ENCODE measurements at regions not wholly inside any gene's neighbourhood (a gene's known extent, or its start where the extent isn't known, plus 50 kb on each side); places are given as distances from the start of the nearest gene placed in this dataset.

GRCh38 chr2:205931388-205931787, 154.6 kb downstream of the INO80D start:
- Histone ChIP-seq H3K27me3 (no peaks in the 10 kb centered on the region), H3K9me3 (replicated peaks in 1 of 3) (no peaks in the 10 kb centered on the region), H3K4me1 (replicated peaks in 1 of 2) (peaks cover 0 to 16% of the 10 kb centered on the region in 2 donors), H3K36me3 (replicated peaks in 1 of 2) (no peaks in the 10 kb centered on the region), H3K4me3 (no peak overlapping the region), H3K27ac (no peak overlapping the region)
- intact Hi-C loops (cut with DNase I), result no loop called here
- 96 to 100% (median 98%) methylated on average over 3 of the region's 3 CpGs for WGBS, 4 donors
- DNase-seq, result no peak
- no peak for TF ChIP-seq CTCF (IDR thresholded peaks at IDR 0.05)
- TF ChIP-seq POLR2A (IDR thresholded peaks at IDR 0.05), result no peak

GRCh38 chr2:205930209-205930608, 155.8 kb downstream of the INO80D start:
- H3K27ac ChIP-seq, result peak overlapping the region in 2 of 5 donors; percentile 48 to 57
- no peak overlapping the region for H3K4me3 ChIP-seq
- peaks cover 0 to 16% of the 10 kb centered on the region in 2 donors for H3K4me1 ChIP-seq (replicated peaks in 1 of 2)
- H3K36me3 ChIP-seq (replicated peaks in 1 of 2), result no peaks in the 10 kb centered on the region
- intact Hi-C loops (cut with DNase I), result no loop called here
- H3K9me3 ChIP-seq (replicated peaks in 1 of 3), result no peaks in the 10 kb centered on the region
- no peaks in the 10 kb centered on the region for H3K27me3 ChIP-seq
- peak in 3 of 7 donors; percentile 26 to 32 (median 28) for DNase-seq
- TF ChIP-seq POLR2A (IDR thresholded peaks at IDR 0.05), result no peak
- TF ChIP-seq CTCF (IDR thresholded peaks at IDR 0.05), result no peak
- 23 to 32% (median 27%) methylated on average over 4 of the region's 4 CpGs for WGBS, 4 donors

- Histone ChIP-seq H3K4me3 (no peak overlapping the region), H3K36me3 (replicated peaks in 1 of 2) (no peaks in the 10 kb centered on the region), H3K27ac (peak overlapping the region in 1 of 5 donors; percentile 57), H3K27me3 (no peaks in the 10 kb centered on the region), H3K9me3 (replicated peaks in 1 of 3) (no peaks in the 10 kb centered on the region), H3K4me1 (replicated peaks in 1 of 2) (peaks cover 0 to 16% of the 10 kb centered on the region in 2 donors)
- intact Hi-C loops (cut with DNase I), result no loop called here
- no peak for DNase-seq
- WGBS, 4 donors, result 83 to 85% (median 83%) methylated on average over 9 of the region's 9 CpGs
- TF ChIP-seq CTCF (IDR thresholded peaks at IDR 0.05), result no peak
- TF ChIP-seq POLR2A (IDR thresholded peaks at IDR 0.05), result no peak
These were observed 156.6 kb downstream of the INO80D start for GRCh38 chr2:205929246-205929942.

- WGBS, 4 donors, result 10 to 27% (median 17%) methylated on average over 14 to 33 of the region's 33 CpGs
- H3K27me3 ChIP-seq, result no peaks in the 10 kb centered on the region
- H3K27ac ChIP-seq, result no peak overlapping the region
- TF ChIP-seq POLR2A (IDR thresholded peaks at IDR 0.05) (no peak), CTCF (IDR thresholded peaks at IDR 0.05) (peak; percentile 86 to 96 (median 92))
- intact Hi-C loops (cut with DNase I), result no loop called here
- peaks cover 0 to 11% of the 10 kb centered on the region in 2 donors for H3K4me1 ChIP-seq (replicated peaks in 1 of 2)
- peak; percentile 61 to 86 (median 79) for DNase-seq
- H3K4me3 ChIP-seq, result peak overlapping the region in 1 of 4 donors; percentile 32
- no peaks in the 10 kb centered on the region for H3K36me3 ChIP-seq (replicated peaks in 1 of 2)
- H3K9me3 ChIP-seq (replicated peaks in 1 of 3), result no peaks in the 10 kb centered on the region
These were observed 160.3 kb downstream of the INO80D start for GRCh38 chr2:205925373-205926337.
